ENCODE measurements at regions not wholly inside any gene's neighbourhood (a gene's known extent, or its start where the extent isn't known, plus 50 kb on each side); places are given as distances from the start of the nearest gene placed in this dataset.

DNA sequence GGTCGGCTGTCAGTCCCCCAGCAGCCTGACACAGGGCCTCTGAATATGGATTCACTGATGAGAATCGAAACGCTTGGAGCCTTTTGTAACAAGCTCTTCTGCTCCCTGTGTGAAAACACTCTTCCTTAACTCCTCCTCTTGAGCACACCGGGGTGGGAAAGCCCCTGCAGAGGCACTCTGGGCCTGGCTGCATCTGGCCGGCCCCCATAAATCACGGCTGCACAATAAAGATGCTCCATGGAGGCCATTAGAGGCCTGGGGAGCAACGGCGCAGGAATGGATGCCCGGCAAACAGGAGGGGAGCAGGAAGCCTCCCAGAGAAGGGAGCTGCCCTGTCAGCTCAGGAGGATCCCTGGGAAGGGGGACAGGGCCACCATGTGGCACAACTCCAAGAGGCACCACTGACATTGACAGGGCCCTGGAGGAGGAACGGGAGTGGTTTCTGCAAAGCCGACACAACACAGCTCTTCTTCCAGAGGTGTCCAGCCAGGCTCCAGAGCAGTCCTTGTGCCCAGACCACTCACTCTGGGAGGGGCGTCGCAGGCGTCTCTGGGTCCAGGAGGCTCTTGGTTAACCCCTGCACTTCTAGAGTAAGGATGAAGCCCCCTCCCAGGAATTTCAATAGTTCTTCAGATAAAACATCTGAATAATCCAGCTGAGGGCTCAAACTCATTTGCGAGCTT, 509.3 kb upstream of the PPP2R3A start:
- H3K36me3 ChIP-seq: no peaks in the 10 kb centered on the region
- H3K4me1 ChIP-seq: no peaks in the 10 kb centered on the region
- no peak overlapping the region for H3K4me3 ChIP-seq
- no peak for DNase-seq (ENCODE audit: low spot score in 2 of 2)
- peaks cover 9% of the 10 kb centered on the region for H3K27me3 ChIP-seq
- H3K27ac ChIP-seq: no peak overlapping the region
- 35% methylated on average over 14 of the region's 15 CpGs for WGBS
- TF ChIP-seq POLR2AphosphoS5 (IDR thresholded peaks at IDR 0.05): no peak
- TF ChIP-seq POLR2A (IDR thresholded peaks at IDR 0.05): no peak
- TF ChIP-seq EP300 (IDR thresholded peaks at IDR 0.05): no peak
- no peak for TF ChIP-seq CTCF (IDR thresholded peaks at IDR 0.05)
- H3K9me3 ChIP-seq: no peaks in the 10 kb centered on the region

- no peak for TF ChIP-seq POLR2A (IDR thresholded peaks at IDR 0.05)
- TF ChIP-seq EP300 (IDR thresholded peaks at IDR 0.05): no peak
- no peak for TF ChIP-seq CTCF (IDR thresholded peaks at IDR 0.05)
- no peak for TF ChIP-seq POLR2AphosphoS5 (IDR thresholded peaks at IDR 0.05)
- Histone ChIP-seq H3K4me3 (no peak overlapping the region), H3K36me3 (no peaks in the 10 kb centered on the region), H3K27ac (no peak overlapping the region), H3K9me3 (no peaks in the 10 kb centered on the region), H3K27me3 (peaks cover 5% of the 10 kb centered on the region), H3K4me1 (no peaks in the 10 kb centered on the region)
- 65% methylated on average over 10 of the region's 10 CpGs for WGBS
- no peak for DNase-seq (ENCODE audit: low spot score in 2 of 2)
These were observed 506.8 kb upstream of the PPP2R3A start for GRCh38 chr3:135458541-135459322.

- TF ChIP-seq POLR2A (IDR thresholded peaks at IDR 0.05) (no peak), EP300 (IDR thresholded peaks at IDR 0.05) (no peak), CTCF (IDR thresholded peaks at IDR 0.05) (no peak), POLR2AphosphoS5 (IDR thresholded peaks at IDR 0.05) (no peak)
- Histone ChIP-seq H3K4me1 (no peaks in the 10 kb centered on the region), H3K4me3 (no peak overlapping the region), H3K27me3 (peaks cover 5% of the 10 kb centered on the region), H3K27ac (no peak overlapping the region), H3K9me3 (no peaks in the 10 kb centered on the region), H3K36me3 (no peaks in the 10 kb centered on the region)
- WGBS: 81% methylated on average over 1 of the region's 1 CpG
- DNase-seq (ENCODE audit: low spot score in 2 of 2): no peak
These were observed 505.3 kb upstream of the PPP2R3A start for GRCh38 chr3:135460273-135460672.

GRCh38 chr3:135471911-135472310, 493.6 kb upstream of the PPP2R3A start:
- H3K27me3 ChIP-seq: no peaks in the 10 kb centered on the region
- no peaks in the 10 kb centered on the region for H3K9me3 ChIP-seq
- H3K4me3 ChIP-seq: no peak overlapping the region
- H3K4me1 ChIP-seq: no peaks in the 10 kb centered on the region
- no peaks in the 10 kb centered on the region for H3K36me3 ChIP-seq
- H3K27ac ChIP-seq: no peak overlapping the region
- TF ChIP-seq POLR2AphosphoS5 (IDR thresholded peaks at IDR 0.05) (no peak), CTCF (IDR thresholded peaks at IDR 0.05) (no peak), EP300 (IDR thresholded peaks at IDR 0.05) (no peak), POLR2A (IDR thresholded peaks at IDR 0.05) (no peak)
- DNase-seq (ENCODE audit: low spot score in 2 of 2): no peak
- WGBS: 100% methylated on average over 1 of the region's 1 CpG

DNA sequence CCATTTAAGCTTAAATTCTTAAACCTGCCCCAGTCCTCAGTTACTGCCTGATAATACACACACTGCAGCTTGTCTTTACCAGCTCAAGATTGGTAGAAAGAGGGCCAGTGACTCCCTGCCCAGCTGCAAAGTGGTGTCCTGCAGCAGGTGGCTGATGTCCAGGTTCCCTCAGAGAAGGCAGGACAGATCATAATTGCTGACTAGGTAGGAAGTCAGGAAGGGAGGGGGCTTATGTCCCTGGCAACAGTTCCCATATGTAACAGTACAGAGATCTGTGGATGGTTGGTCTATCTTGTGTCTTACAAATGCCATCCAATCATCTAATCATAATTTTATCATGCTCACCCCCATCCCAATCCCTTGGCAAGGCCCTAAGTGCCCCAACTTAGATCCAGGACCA, 492.1 kb upstream of the PPP2R3A start:
- Histone ChIP-seq H3K9me3 (no peaks in the 10 kb centered on the region), H3K27me3 (no peaks in the 10 kb centered on the region), H3K36me3 (no peaks in the 10 kb centered on the region), H3K4me1 (no peaks in the 10 kb centered on the region), H3K4me3 (no peak overlapping the region), H3K27ac (no peak overlapping the region)
- no peak for DNase-seq (ENCODE audit: low spot score in 2 of 2)
- no peak for TF ChIP-seq CTCF (IDR thresholded peaks at IDR 0.05)
- TF ChIP-seq POLR2A (IDR thresholded peaks at IDR 0.05): no peak
- no peak for TF ChIP-seq EP300 (IDR thresholded peaks at IDR 0.05)
- TF ChIP-seq POLR2AphosphoS5 (IDR thresholded peaks at IDR 0.05): no peak
